GM21390 (cell line): ENCODE measurements at regions not wholly inside any gene's neighbourhood (a gene's known extent, or its start where the extent isn't known, plus 50 kb on each side); places are given as distances from the start of the nearest gene placed in this dataset.

Source experiments
- ATAC-seq: cut with Tn5 transposase; IDR thresholded peaks from one replicate; pipeline ENCODE4 v1.9.1; 2021; ENCODE audit not compliant: unreplicated experiment

DNA sequence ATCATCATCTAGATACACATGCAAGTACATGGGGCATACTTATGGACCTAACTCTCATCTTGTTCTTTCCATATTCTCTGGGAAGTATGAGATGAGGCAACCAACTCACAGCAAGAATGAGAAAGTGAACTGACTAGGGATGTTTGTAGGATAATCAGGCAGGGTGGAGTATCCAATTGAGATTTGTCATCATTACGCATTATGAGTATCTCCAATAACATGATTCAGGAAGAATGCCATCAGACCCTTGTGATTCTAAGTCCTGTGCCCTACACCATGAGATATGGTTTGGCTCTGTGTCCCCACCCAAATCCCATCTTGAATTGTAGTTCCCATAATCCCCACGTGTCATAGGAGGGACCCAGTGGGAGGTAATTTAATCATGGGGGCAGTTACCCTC is 154.0 kb downstream of the SLC30A10 start:
- no peak for ATAC-seq

DNA sequence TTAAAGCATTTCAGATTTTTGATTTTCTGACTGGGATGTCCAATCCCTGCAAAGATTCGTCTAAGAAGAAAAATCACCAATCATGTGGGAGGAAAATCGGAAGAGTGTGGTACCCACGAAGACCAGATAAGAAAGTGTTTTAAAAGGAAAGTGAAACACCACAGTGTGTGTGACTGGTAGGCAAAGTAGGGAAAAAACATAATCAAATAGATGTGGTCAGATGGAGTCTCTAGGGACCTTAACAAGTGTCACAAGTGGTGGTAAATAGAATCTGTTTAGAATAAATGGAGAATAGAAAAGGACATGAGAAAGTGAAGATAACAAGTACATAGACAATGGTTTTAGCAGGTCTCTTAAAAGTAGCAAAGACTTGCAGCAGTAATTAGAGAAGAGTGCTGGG is 154.6 kb downstream of the SLC30A10 start:
- ATAC-seq: peak; percentile 99

GRCh38 chr1:219773110-219773509 is 155.2 kb downstream of the SLC30A10 start:
- no peak for ATAC-seq

- ATAC-seq: no peak
Observed at GRCh38 chr1:219772265-219773036, 155.9 kb downstream of the SLC30A10 start.

DNA sequence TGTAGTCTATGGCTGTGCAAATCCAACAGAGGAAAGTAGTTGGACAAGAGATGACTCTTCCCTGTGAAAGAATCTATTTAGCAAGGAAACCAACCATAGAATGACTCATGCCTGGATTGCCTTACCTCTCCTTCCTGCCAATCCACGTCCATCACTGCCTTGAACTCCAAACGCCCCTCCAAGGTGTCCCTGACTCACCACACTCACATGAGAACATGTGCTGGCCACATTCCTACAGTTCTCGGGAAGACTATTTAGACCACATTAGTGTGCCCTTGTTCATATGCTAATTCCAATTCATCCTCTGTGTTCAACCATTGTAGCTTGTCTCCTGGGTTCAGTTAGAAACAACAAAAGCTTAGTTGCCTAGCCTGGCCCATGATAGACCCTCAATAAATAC is 157.3 kb downstream of the SLC30A10 start:
- no peak for ATAC-seq

- no peak for ATAC-seq
Observed at GRCh38 chr1:219763321-219763720, 150.4 kb upstream of the ZC3H11B start.

DNA sequence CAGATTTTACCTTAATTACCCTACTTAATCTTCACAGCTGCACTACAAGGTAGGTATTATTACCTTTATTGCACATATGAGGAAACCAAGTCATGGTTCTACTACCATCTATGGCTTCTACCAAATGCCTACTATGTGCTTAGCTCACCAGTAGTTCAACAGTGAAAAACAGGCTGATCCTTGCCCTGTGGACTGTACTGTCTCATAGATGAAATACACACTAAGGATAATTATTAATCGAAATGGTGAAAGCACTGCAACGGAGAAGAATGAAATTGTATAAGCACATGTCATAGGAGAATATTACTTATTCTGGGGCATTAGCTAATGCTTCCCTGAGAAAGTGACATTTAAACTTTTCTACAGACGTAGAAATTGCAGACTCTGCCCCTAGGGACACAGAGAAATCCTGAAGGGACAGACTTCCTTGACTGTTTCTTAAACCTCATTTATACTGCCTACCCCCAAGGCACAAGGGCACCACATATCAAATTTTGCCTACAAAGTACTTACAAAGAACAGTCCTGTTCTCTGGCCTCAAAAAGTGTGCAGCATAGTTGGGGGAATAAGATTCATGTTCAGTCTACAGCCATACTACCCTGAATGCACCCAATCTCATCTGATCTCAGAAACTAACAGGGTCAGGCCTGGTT is 148.4 kb upstream of the ZC3H11B start:
- no peak for ATAC-seq

DNA sequence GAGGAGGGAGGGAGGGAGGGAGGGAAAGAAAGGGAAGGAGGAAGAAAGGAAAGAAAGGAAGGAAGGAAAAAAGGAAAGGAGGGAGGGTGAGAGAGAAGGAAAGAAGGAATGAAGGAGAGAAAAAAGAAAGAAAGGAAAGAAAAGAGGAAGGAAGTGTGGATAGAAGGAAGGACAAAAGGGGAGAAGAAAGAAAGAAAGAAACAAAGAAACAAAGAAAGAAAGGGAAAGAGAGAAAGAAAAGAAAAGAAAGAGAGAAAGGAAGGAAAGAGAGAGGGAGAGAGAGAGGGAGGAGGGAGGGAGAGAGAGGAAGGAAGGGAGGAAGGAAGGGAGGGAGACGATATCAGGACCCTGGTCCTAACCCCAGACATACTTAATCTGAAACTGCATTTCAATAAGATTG is 146.2 kb upstream of the ZC3H11B start:
- no peak for ATAC-seq

GRCh38 chr1:219757890-219758289 is 145.0 kb upstream of the ZC3H11B start:
- no peak for ATAC-seq

GRCh38 chr1:219755234-219755633 is 142.3 kb upstream of the ZC3H11B start:
- ATAC-seq: no peak

- ATAC-seq: no peak
Observed at GRCh38 chr1:219754767-219755166, 141.9 kb upstream of the ZC3H11B start.

- ATAC-seq: no peak
Observed at GRCh38 chr1:219753914-219754313, 141.0 kb upstream of the ZC3H11B start.

DNA sequence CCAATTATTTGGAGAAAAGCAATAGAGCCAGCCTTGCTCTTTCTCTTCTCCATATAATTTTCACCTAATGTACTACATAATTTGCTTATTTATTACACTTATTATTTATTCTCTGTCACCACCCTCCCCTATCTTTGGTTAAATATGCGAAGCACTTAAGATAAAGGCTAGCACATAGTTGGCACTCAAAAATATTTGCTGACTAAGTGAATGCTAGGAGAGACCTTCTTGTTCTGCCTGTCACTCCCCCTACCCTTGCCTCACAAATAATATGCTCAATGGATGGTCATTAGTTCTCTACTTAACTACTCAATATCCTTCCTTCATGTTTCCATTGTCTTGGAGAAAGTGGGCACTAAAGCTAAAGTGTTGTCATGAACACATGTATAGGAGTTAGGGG is 139.7 kb upstream of the ZC3H11B start:
- ATAC-seq: no peak

GRCh38 chr1:219751870-219752507 is 139.1 kb upstream of the ZC3H11B start:
- ATAC-seq: no peak

DNA sequence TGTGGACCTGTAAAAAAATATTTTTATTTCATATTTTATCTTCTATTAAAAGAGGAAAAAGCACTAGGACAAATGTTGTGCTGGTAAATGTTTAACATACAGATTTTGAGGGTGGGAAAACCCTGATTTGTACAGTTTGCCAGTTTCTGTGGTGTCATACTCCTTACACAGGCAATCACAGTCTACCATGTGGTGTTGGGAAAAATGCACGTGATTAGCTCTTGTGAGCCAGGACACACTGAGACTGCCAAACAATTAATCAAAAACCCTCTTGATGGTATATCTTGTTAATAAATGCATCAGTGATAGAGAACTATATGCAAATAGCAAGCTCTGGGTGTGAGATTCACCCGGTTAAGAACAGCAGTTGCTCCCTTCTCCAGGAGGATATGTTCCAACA is 136.5 kb upstream of the ZC3H11B start:
- no peak for ATAC-seq

- ATAC-seq: no peak
Observed at GRCh38 chr1:219746141-219746540, 133.2 kb upstream of the ZC3H11B start.

- ATAC-seq: no peak
Observed at GRCh38 chr1:219744652-219745469, 132.0 kb upstream of the ZC3H11B start.

GRCh38 chr1:219741011-219741970 is 128.4 kb upstream of the ZC3H11B start:
- ATAC-seq: no peak

DNA sequence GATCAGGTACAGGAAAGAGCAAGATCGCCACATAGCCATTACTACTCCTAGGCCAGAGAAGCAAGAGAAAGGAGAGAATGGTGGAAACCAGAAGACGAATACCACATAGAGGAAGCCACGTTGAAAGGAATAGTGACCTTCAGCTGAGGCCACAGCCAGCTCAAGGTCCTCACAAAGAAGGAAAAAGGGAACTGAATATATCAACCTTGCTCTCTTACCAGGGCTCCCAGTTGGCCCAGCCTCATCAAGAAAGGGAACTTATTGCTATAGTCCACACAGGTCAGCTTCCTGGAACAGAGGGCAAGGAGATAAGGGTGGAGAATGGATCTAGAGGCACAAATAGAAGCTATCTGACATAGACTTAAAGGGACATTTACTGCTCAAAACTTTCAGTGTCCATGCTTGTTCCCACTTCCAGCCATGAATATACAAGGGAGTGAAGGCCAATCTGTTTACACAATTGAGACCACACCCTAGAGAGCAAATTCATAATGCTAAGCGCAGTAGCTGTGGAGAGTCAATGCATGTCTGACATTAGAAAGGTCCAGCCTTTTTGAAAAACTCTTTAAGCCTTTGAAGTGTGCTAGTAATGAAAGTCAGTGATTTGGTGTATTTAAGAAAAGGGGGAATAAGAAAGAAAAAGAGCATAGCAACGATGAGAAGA is 120.7 kb upstream of the ZC3H11B start:
- no peak for ATAC-seq
